DOHH2 (cell line): ENCODE measurements at regions not wholly inside any gene's neighbourhood (a gene's known extent, or its start where the extent isn't known, plus 50 kb on each side); places are given as distances from the start of the nearest gene placed in this dataset.

Experiments used
- CTCF ChIP-seq: fragments of 200-600 bp; sonication (generic); IDR thresholded peaks from one replicate; pipeline ENCODE4 v1.5.1; 2014; ENCODE audit warnings: antibody characterized with exemption, mild to moderate bottlenecking, low read depth, low read length; ENCODE audit not compliant: poor library complexity, severe bottlenecking
- EZH2phosphoT487 ChIP-seq: fragments of 200-600 bp; sonication (generic); IDR thresholded peaks from 2 replicates; pipeline ENCODE4 v1.6.1; 2017; ENCODE audit warnings: borderline replicate concordance, mild to moderate bottlenecking, antibody characterized with exemption, low read length, moderate library complexity, mixed read lengths

- no peak for TF ChIP-seq CTCF
- no peak for TF ChIP-seq EZH2phosphoT487
Observed at GRCh38 chr4:24394041-24394440, 190.3 kb downstream of the DHX15 start.
